ENCODE measurements at regions not wholly inside any gene's neighbourhood (a gene's known extent, or its start where the extent isn't known, plus 50 kb on each side); places are given as distances from the start of the nearest gene placed in this dataset.

GRCh38 chr4:98748609-98749008, 90.2 kb upstream of the TSPAN5 start:
- H3K9me3 ChIP-seq: no peaks in the 10 kb centered on the region
- H3K36me3 ChIP-seq: no peaks in the 10 kb centered on the region
- WGBS: 97% methylated on average over 2 of the region's 2 CpGs
- TF ChIP-seq EP300 (IDR thresholded peaks at IDR 0.05) (no peak), POLR2A (IDR thresholded peaks at IDR 0.05) (no peak), POLR2AphosphoS5 (IDR thresholded peaks at IDR 0.05) (no peak), CTCF (IDR thresholded peaks at IDR 0.05) (no peak)
- DNase-seq (ENCODE audit: low spot score in 2 of 2): no peak
- no peaks in the 10 kb centered on the region for H3K4me1 ChIP-seq
- no peaks in the 10 kb centered on the region for H3K27me3 ChIP-seq
- H3K27ac ChIP-seq: no peak overlapping the region
- H3K4me3 ChIP-seq: no peak overlapping the region

- Histone ChIP-seq H3K27me3 (no peaks in the 10 kb centered on the region), H3K27ac (no peak overlapping the region)
Observed at GRCh38 chr4:98747393-98748091, 89.1 kb upstream of the TSPAN5 start.

GRCh38 chr4:98746936-98747335, 88.5 kb upstream of the TSPAN5 start:
- Histone ChIP-seq H3K36me3 (no peaks in the 10 kb centered on the region), H3K9me3 (no peaks in the 10 kb centered on the region), H3K27me3 (no peaks in the 10 kb centered on the region), H3K4me3 (no peak overlapping the region), H3K4me1 (no peaks in the 10 kb centered on the region), H3K27ac (no peak overlapping the region)
- WGBS: 84% methylated on average over 4 of the region's 4 CpGs
- TF ChIP-seq CTCF (IDR thresholded peaks at IDR 0.05): no peak
- no peak for DNase-seq (ENCODE audit: low spot score in 2 of 2)

More at GRCh38 chr4:98747393-98748091, 89.1 kb upstream of the TSPAN5 start:
- DNase-seq (ENCODE audit: low spot score in 2 of 2): no peak
- no peak overlapping the region for H3K4me3 ChIP-seq
- no peaks in the 10 kb centered on the region for H3K4me1 ChIP-seq
- WGBS: 77% methylated on average over 7 of the region's 7 CpGs
- H3K36me3 ChIP-seq: no peaks in the 10 kb centered on the region
- no peaks in the 10 kb centered on the region for H3K9me3 ChIP-seq
- no peak for TF ChIP-seq EP300 (IDR thresholded peaks at IDR 0.05)
- TF ChIP-seq POLR2AphosphoS5 (IDR thresholded peaks at IDR 0.05): no peak
- TF ChIP-seq CTCF (IDR thresholded peaks at IDR 0.05): no peak
- no peak for TF ChIP-seq POLR2A (IDR thresholded peaks at IDR 0.05)

- no peaks in the 10 kb centered on the region for H3K27me3 ChIP-seq
- no peaks in the 10 kb centered on the region for H3K36me3 ChIP-seq
- H3K4me3 ChIP-seq: no peak overlapping the region
- no peak for DNase-seq (ENCODE audit: low spot score in 2 of 2)
- WGBS: 45% methylated on average over 1 of the region's 1 CpG
- H3K4me1 ChIP-seq: no peaks in the 10 kb centered on the region
- H3K9me3 ChIP-seq: no peaks in the 10 kb centered on the region
- no peak overlapping the region for H3K27ac ChIP-seq
- TF ChIP-seq POLR2AphosphoS5 (IDR thresholded peaks at IDR 0.05): no peak
- TF ChIP-seq CTCF (IDR thresholded peaks at IDR 0.05): no peak
- no peak for TF ChIP-seq EP300 (IDR thresholded peaks at IDR 0.05)
- TF ChIP-seq POLR2A (IDR thresholded peaks at IDR 0.05): no peak
Observed at GRCh38 chr4:98746530-98746929, 88.1 kb upstream of the TSPAN5 start.

GRCh38 chr4:98745366-98745765, 87.0 kb upstream of the TSPAN5 start:
- Histone ChIP-seq H3K36me3 (no peaks in the 10 kb centered on the region), H3K4me3 (no peak overlapping the region), H3K4me1 (no peaks in the 10 kb centered on the region), H3K9me3 (no peaks in the 10 kb centered on the region), H3K27me3 (no peaks in the 10 kb centered on the region), H3K27ac (no peak overlapping the region)
- WGBS: 72% methylated on average over 3 of the region's 3 CpGs
- DNase-seq (ENCODE audit: low spot score in 2 of 2): no peak
- TF ChIP-seq POLR2A (IDR thresholded peaks at IDR 0.05) (no peak), CTCF (IDR thresholded peaks at IDR 0.05) (no peak), POLR2AphosphoS5 (IDR thresholded peaks at IDR 0.05) (no peak), EP300 (IDR thresholded peaks at IDR 0.05) (no peak)

Measured in suprapubic skin (tissue), 4 donors.